NCI-H1694 (cell line): ENCODE measurements at regions not wholly inside any gene's neighbourhood (a gene's known extent, or its start where the extent isn't known, plus 50 kb on each side); places are given as distances from the start of the nearest gene placed in this dataset.
"Not testable (repeated sequence)": the region's sequence is repeated elsewhere in the genome, so short reads cannot be mapped to it uniquely, and the experiment has no call there.

ENCODE experiments used
- DNase-seq: peaks from one replicate; lab custom pipeline; 2025; lab: John Stamatoyannopoulos, UW

- no peak for DNase-seq
Measured at GRCh38 chr14:53285821-53286220, 132.7 kb upstream of the DDHD1 start.

GRCh38 chr14:53285064-53285463, 131.9 kb upstream of the DDHD1 start:
- DNase-seq: no peak

DNA sequence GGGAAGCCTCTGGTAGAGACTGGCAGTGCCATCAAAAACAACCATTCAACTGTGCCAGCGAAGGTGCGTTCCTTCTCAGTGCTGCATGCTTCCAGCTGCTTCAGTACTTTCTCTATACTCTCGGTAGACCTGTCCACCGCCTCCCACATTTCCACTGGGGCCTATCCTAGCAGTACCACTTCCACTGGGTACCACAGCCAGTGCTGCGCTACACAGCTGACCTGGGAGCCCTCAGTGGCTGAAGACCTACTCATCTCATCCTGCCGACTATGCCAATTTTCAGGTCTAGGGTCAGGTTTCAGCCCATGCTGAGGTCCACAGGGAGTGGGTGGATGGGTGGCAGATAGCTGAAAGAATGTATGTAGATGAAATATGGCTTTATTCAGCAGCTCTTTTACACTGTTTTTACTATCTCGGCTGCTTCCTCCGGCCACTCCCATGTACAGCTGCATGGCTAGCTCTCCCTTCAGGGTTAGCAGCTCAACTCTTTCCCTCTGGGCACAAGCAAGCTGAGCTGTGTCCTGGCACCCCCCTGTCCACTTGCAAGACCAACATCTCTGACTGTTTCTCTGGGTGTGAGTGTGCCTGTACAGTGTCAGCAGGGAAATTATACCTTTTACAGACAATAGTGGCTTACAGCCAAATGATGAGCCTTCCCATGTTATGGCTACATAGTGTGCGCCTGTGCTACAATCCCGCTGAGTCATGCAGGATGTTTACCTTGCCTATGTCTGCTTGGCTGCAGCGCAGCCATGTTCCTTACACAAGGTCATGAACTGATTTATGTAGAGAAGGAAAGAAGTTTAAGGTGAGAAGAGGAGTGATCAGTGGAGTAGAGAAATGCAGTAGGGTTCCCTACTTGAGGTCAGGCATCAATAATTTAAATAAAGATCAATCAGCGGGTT, 125.7 kb upstream of the DDHD1 start:
- no peak for DNase-seq

DNA sequence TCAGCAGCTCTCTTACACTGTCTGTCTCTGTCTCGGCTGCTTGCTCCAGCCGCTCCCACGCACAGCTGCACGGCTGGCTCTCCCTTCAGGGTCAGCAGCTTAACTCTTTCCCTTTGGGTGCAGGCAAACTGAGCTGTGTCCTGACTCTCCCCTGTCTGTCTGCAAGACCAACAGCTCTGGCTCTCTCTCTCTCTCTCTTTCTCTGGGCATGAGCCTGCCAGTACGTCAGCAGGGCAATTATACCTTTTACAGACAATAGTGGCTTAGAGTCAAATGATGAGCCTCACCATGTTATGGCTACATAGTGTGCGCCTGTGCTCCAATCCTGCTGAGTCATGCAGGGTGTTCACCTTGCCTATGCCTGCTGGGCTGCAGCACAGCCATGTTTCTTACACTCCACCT, 120.5 kb upstream of the DDHD1 start:
- DNase-seq: no peak

DNA sequence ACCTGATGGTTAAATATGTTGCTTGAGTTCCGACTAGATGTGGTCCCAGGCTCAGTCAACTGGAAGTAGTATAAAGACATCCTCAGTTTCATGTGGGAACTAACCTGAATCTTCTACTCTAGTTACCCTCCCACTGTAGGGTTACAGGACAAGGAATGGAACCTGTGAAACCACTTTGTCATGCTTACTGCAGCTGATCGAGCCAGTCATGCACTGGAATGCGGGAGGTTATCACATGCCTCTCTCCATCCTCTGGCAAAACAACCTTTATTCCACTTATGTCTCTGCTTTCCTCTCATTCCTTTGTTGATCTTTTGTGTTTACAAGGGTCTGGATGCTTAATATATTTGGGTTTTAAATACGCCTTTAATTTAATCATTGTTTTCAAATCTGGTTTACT, 111.9 kb upstream of the DDHD1 start:
- no peak for DNase-seq

DNA sequence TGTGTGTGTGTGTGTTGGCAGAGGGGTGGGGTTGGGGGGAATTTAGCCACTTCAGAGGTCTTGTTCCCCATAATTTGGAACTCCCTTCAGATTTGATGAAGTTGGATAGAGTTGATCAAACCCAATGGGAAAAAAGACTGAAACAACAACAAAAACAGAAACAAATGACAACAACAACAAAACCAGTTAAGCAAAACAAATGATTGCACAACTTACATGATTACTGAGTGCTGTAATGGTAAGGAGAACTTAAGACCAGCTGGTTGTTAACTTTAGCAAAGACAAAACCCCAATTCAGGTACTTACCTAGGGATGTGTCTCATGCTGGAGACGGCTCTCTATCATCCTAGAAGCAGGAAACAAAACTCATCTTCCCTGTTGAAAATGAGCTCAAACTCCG, 107.8 kb upstream of the DDHD1 start:
- DNase-seq: no peak

DNA sequence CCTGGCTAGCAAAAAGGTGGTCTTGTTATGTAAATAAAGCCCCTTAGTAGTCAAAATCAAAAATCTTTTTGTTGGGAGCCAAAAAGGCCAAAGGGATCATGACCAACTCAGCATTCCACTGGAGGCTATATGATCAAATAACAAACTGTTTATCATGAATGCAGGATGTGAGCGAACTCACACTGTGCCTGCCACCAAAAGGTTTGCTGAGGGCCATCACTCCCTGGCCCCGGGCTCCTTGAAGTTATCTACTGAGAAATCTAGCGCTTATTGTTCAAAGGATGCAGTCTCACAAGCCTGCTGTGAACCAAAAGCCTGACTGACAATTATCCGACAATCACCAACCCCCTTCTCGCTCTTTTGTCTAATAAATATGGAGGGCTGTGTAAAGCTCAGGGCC, 107.2 kb upstream of the DDHD1 start:
- DNase-seq: no peak

GRCh38 chr14:53252141-53252540, 99.0 kb upstream of the DDHD1 start:
- DNase-seq: no peak

- DNase-seq: no peak
Measured at GRCh38 chr14:53249059-53249458, 95.9 kb upstream of the DDHD1 start.

DNA sequence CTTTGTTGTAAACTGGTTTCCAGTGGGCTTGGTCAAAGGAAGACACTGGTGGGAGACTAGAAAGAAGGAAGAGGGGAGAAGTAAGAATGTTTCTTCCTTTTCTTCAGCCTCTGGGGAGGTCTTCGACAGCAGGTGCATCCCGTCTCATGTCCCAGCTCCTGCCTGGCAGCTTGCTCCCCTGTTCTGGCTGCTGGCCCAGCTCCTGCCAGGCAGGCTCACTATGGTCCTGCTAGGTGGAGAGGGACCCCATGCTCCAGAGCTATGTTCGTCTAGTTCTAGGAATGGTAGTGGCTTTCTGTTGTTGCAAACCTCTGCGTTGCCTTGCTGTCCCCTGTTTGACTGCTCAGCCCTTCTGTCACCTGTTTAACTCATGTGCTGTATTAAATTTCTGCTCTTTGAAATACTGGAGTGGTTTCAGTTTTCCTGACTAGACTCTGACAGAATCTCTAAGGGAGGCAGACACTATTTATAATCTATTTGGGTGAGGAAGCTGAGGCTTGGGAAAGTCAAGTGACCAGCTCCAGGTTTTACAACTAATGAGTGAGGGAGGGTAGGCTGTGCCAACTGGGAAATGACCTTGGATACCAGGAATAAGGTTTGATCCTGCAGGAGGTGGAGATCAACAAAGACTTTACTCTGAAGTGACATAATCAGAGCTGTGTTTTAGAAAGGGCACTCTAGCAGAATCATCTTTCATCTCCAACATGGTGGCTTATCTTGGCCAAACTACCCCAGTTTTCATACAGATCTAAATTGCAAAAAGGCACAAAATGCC, 94.7 kb upstream of the DDHD1 start:
- DNase-seq: no peak

GRCh38 chr14:53242898-53243297, 89.8 kb upstream of the DDHD1 start:
- not testable (repeated sequence) for DNase-seq

DNA sequence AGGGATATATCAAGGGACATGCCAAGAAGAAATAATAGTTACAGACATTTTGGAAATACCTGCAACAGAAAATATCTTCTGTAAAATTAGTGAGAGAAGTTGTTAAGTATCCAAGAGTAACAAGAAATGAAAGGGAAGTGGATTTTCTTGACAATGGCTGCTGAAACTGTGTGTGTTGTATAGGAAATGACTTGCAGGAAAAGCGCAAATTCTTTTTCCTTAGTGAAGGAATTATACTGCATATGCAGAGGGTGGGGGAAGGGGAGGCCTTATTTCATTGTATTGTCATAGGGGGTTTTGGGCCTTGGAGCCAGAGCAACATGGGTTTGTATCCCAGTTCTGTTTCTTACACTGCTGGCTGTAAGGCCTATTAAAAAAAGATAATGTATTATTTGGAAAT, 84.4 kb upstream of the DDHD1 start:
- DNase-seq: no peak

GRCh38 chr14:53236708-53237107, 83.6 kb upstream of the DDHD1 start:
- no peak for DNase-seq

GRCh38 chr14:53231171-53231570, 78.0 kb upstream of the DDHD1 start:
- no peak for DNase-seq

- DNase-seq: no peak
Measured at GRCh38 chr14:53228966-53229365, 75.8 kb upstream of the DDHD1 start.

- DNase-seq: no peak
Measured at GRCh38 chr14:53227154-53227718, 74.1 kb upstream of the DDHD1 start.

- no peak for DNase-seq
Measured at GRCh38 chr14:53226553-53226952, 73.4 kb upstream of the DDHD1 start.

DNA sequence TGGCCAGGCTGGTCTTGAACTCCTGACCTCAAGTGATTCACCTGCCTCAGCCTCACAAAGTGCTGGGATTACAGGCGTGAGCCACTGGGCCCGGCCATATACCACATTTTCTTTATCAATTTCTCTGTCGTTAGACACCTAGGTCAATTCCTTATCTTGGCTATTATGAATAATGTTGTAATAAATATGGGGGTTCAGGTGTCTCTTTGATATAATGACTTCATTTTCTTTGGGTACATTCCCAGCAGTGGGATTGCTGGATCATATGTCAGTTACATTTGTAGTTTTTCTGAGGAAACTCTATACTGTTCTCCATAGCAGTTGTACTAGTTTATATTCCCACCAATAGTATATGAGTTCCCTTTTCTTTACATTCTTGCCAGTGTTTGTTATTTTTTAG, 67.8 kb upstream of the DDHD1 start:
- DNase-seq: no peak

DNA sequence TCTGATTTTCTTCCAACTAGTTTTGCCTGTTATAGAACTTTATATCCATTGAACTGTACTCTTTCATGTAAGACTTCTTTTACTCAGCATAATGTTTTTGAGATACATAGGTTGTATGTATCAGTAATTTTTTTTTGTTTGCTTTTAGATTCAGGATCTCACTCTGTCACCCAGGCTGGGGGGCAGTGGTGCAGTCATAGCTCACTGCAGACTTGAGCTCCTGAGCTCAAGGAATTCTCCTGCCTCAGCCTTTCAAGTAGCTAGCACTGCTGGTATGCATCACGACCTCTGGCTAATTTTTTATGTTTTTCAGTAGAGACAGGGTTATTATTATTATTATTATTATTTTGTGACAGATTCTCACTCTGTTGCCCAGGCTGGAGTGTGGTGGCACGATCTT, 65.0 kb upstream of the DDHD1 start:
- no peak for DNase-seq

- peak; percentile 21 for DNase-seq
Measured at GRCh38 chr14:53217316-53217994, 64.3 kb upstream of the DDHD1 start.

- DNase-seq: not testable (repeated sequence)
Measured at GRCh38 chr14:53216955-53217315, 63.8 kb upstream of the DDHD1 start.

- DNase-seq: not testable (repeated sequence)
Measured at GRCh38 chr14:53216478-53216877, 63.4 kb upstream of the DDHD1 start.
